Effector memory CD8-positive, alpha-beta T cell (primary cell): ENCODE measurements at regions not wholly inside any gene's neighbourhood (a gene's known extent, or its start where the extent isn't known, plus 50 kb on each side); places are given as distances from the start of the nearest gene placed in this dataset.
A peak's percentile ranks its signal among the peaks of the same experiment; 100 is the strongest.
"Not testable (repeated sequence)": the region's sequence is repeated elsewhere in the genome, so short reads cannot be mapped to it uniquely, and the experiment has no call there.

Source experiments
- ATAC-seq: fragments of 150-1000 bp; cut with Tn5 transposase; replicated peaks from 2 replicates; pipeline ENCODE4 v1.10.0; 2021; ENCODE audit warnings: mild to moderate bottlenecking, moderate library complexity
- DNase-seq, 3 experiments: peaks; one replicate each; pipeline ENCODE4 v3.0.0; 2021
- H3K27ac Mint-ChIP-seq, 2 donors: one replicate each; pipeline ENCODE4 v1.8.0; 2022; ENCODE audit warnings: mild to moderate bottlenecking in 2 of 2, mixed read lengths in 2 of 2, moderate library complexity in 2 of 2
- H3K27me3 Mint-ChIP-seq, 2 donors: one replicate each; pipeline ENCODE4 v1.8.0; 2022; ENCODE audit warnings: mixed read lengths in 2 of 2
- H3K36me3 Mint-ChIP-seq: one replicate; pipeline ENCODE4 v1.8.0; 2022; ENCODE audit warnings: mild to moderate bottlenecking, moderate library complexity, mixed read lengths; ENCODE audit not compliant: insufficient read depth
- H3K4me1 Mint-ChIP-seq, 2 donors: one replicate each; pipeline ENCODE4 v1.8.0; 2022; ENCODE audit warnings: low read depth in 2 of 2, mixed read lengths in 2 of 2
- H3K4me3 Mint-ChIP-seq, 2 donors: one replicate each; pipeline ENCODE4 v1.8.0; 2022; ENCODE audit warnings: mild to moderate bottlenecking in 2 of 2, mixed read lengths in 2 of 2, moderate library complexity in 2 of 2
- H3K9me3 Mint-ChIP-seq, 2 donors: one replicate each; pipeline ENCODE4 v1.8.0; 2022; ENCODE audit warnings: mixed read lengths in 2 of 2

GRCh38 chr6:144795022-144795421, 509.9 kb downstream of the UTRN start:
- peaks cover 66% of the 10 kb centered on the region for H3K36me3 Mint-ChIP-seq
- peaks cover 0 to 17% of the 10 kb centered on the region in 2 donors for H3K4me1 Mint-ChIP-seq
- H3K9me3 Mint-ChIP-seq, ATAC-seq, H3K27ac Mint-ChIP-seq, H3K4me3 Mint-ChIP-seq, DNase-seq, H3K27me3 Mint-ChIP-seq: not testable (repeated sequence)

- H3K4me1 Mint-ChIP-seq, result peaks cover 0 to 17% of the 10 kb centered on the region in 2 donors
- ATAC-seq (no peak), DNase-seq (no peak)
- H3K36me3 Mint-ChIP-seq, result peaks cover 58% of the 10 kb centered on the region
- no peaks in the 10 kb centered on the region for H3K9me3 Mint-ChIP-seq
- no peaks in the 10 kb centered on the region for H3K27me3 Mint-ChIP-seq
- H3K27ac Mint-ChIP-seq, result peak overlapping the region in 1 of 2 donors; percentile 70
- no peak overlapping the region for H3K4me3 Mint-ChIP-seq
Measured at GRCh38 chr6:144796070-144796469, 510.9 kb downstream of the UTRN start.

- peaks cover 62% of the 10 kb centered on the region for H3K36me3 Mint-ChIP-seq
- peaks cover 0 to 17% of the 10 kb centered on the region in 2 donors for H3K4me1 Mint-ChIP-seq
- H3K27me3 Mint-ChIP-seq, result no peaks in the 10 kb centered on the region
- H3K9me3 Mint-ChIP-seq, result no peaks in the 10 kb centered on the region
- ATAC-seq, result no peak
- H3K27ac Mint-ChIP-seq, result no peak overlapping the region
- H3K4me3 Mint-ChIP-seq, result no peak overlapping the region
- DNase-seq, result no peak
Measured at GRCh38 chr6:144797881-144798589, 512.9 kb downstream of the UTRN start.

- DNase-seq, result no peak
- H3K4me3 Mint-ChIP-seq, result no peak overlapping the region
Measured at GRCh38 chr6:144804246-144804790, 519.2 kb downstream of the UTRN start.

GRCh38 chr6:144805049-144805448, 519.9 kb downstream of the UTRN start:
- no peak overlapping the region for H3K4me3 Mint-ChIP-seq
- H3K27ac Mint-ChIP-seq, result peak overlapping the region; percentile 19 to 51
- no peaks in the 10 kb centered on the region for H3K27me3 Mint-ChIP-seq
- H3K36me3 Mint-ChIP-seq, result peaks cover 40% of the 10 kb centered on the region
- no peaks in the 10 kb centered on the region for H3K9me3 Mint-ChIP-seq
- ATAC-seq (no peak), DNase-seq (no peak)
- peaks cover 9 to 13% of the 10 kb centered on the region in 2 donors for H3K4me1 Mint-ChIP-seq

More at GRCh38 chr6:144804246-144804790, 519.2 kb downstream of the UTRN start:
- ATAC-seq, result no peak
- H3K27me3 Mint-ChIP-seq, result no peaks in the 10 kb centered on the region
- H3K9me3 Mint-ChIP-seq, result no peaks in the 10 kb centered on the region
- peaks cover 7 to 12% of the 10 kb centered on the region in 2 donors for H3K4me1 Mint-ChIP-seq
- H3K27ac Mint-ChIP-seq, result peak overlapping the region; percentile 23 to 42
- H3K36me3 Mint-ChIP-seq, result peaks cover 42% of the 10 kb centered on the region

GRCh38 chr6:144806222-144806621, 521.1 kb downstream of the UTRN start:
- Mint-ChIP-seq H3K4me3 (no peak overlapping the region), H3K9me3 (no peaks in the 10 kb centered on the region), H3K36me3 (peaks cover 42% of the 10 kb centered on the region), H3K4me1 (peaks cover 10 to 13% of the 10 kb centered on the region in 2 donors), H3K27me3 (no peaks in the 10 kb centered on the region), H3K27ac (no peak overlapping the region)
- no peak for ATAC-seq
- no peak for DNase-seq

- Mint-ChIP-seq H3K36me3 (peaks cover 29% of the 10 kb centered on the region), H3K4me3 (no peak overlapping the region), H3K9me3 (no peaks in the 10 kb centered on the region), H3K27me3 (no peaks in the 10 kb centered on the region), H3K4me1 (peaks cover 10 to 16% of the 10 kb centered on the region in 2 donors), H3K27ac (peak overlapping the region; percentile 2 to 32)
- ATAC-seq (no peak), DNase-seq (no peak)
Measured at GRCh38 chr6:144809120-144809519, 524.0 kb downstream of the UTRN start.

- H3K27me3 Mint-ChIP-seq, result no peaks in the 10 kb centered on the region
- H3K36me3 Mint-ChIP-seq, result peaks cover 26% of the 10 kb centered on the region
- H3K4me1 Mint-ChIP-seq, result peaks cover 9 to 16% of the 10 kb centered on the region in 2 donors
- H3K4me3 Mint-ChIP-seq, result no peak overlapping the region
- DNase-seq, result no peak
- peak overlapping the region in 1 of 2 donors; percentile 7 for H3K27ac Mint-ChIP-seq
- no peak for ATAC-seq
- no peaks in the 10 kb centered on the region for H3K9me3 Mint-ChIP-seq
Measured at GRCh38 chr6:144809969-144810368, 524.8 kb downstream of the UTRN start.

GRCh38 chr6:144811140-144811539, 526.0 kb downstream of the UTRN start:
- Mint-ChIP-seq H3K4me1 (peaks cover 3 to 16% of the 10 kb centered on the region in 2 donors), H3K9me3 (no peaks in the 10 kb centered on the region), H3K36me3 (peaks cover 28% of the 10 kb centered on the region), H3K27ac (no peak overlapping the region), H3K27me3 (no peaks in the 10 kb centered on the region), H3K4me3 (no peak overlapping the region)
- ATAC-seq, result no peak
- no peak for DNase-seq

GRCh38 chr6:144816936-144817335, 531.8 kb downstream of the UTRN start:
- peaks cover 12 to 31% of the 10 kb centered on the region in 2 donors for H3K4me1 Mint-ChIP-seq
- H3K9me3 Mint-ChIP-seq, result no peaks in the 10 kb centered on the region
- H3K27me3 Mint-ChIP-seq, result no peaks in the 10 kb centered on the region
- DNase-seq, result no peak
- H3K27ac Mint-ChIP-seq, result no peak overlapping the region
- H3K36me3 Mint-ChIP-seq, result peaks cover 38% of the 10 kb centered on the region
- no peak overlapping the region for H3K4me3 Mint-ChIP-seq
- no peak for ATAC-seq

- Mint-ChIP-seq H3K36me3 (peaks cover 52% of the 10 kb centered on the region), H3K9me3 (no peaks in the 10 kb centered on the region), H3K27me3 (no peaks in the 10 kb centered on the region), H3K4me3 (peak overlapping the region in 1 of 2 donors; percentile 28), H3K27ac (peak overlapping the region in 1 of 2 donors; percentile 70), H3K4me1 (peaks cover 12 to 27% of the 10 kb centered on the region in 2 donors)
- ATAC-seq (peak; percentile 61), DNase-seq (no peak)
Measured at GRCh38 chr6:144820270-144820669, 535.1 kb downstream of the UTRN start.

GRCh38 chr6:144823131-144823530, 538.0 kb downstream of the UTRN start:
- no peak for DNase-seq
- no peak for ATAC-seq
- no peaks in the 10 kb centered on the region for H3K9me3 Mint-ChIP-seq
- H3K36me3 Mint-ChIP-seq, result peaks cover 60% of the 10 kb centered on the region
- no peak overlapping the region for H3K4me3 Mint-ChIP-seq
- H3K4me1 Mint-ChIP-seq, result peaks cover 10 to 26% of the 10 kb centered on the region in 2 donors
- peak overlapping the region in 1 of 2 donors; percentile 45 for H3K27ac Mint-ChIP-seq
- H3K27me3 Mint-ChIP-seq, result no peaks in the 10 kb centered on the region

GRCh38 chr6:144824018-144824417, 538.9 kb downstream of the UTRN start:
- peaks cover 61% of the 10 kb centered on the region for H3K36me3 Mint-ChIP-seq
- H3K9me3 Mint-ChIP-seq, result no peaks in the 10 kb centered on the region
- no peak overlapping the region for H3K4me3 Mint-ChIP-seq
- ATAC-seq (no peak), DNase-seq (no peak)
- H3K27me3 Mint-ChIP-seq, result no peaks in the 10 kb centered on the region
- peak overlapping the region in 1 of 2 donors; percentile 1 for H3K27ac Mint-ChIP-seq
- H3K4me1 Mint-ChIP-seq, result peaks cover 8 to 17% of the 10 kb centered on the region in 2 donors

- Mint-ChIP-seq H3K36me3 (peaks cover 67% of the 10 kb centered on the region), H3K27ac (no peak overlapping the region), H3K4me3 (no peak overlapping the region), H3K27me3 (no peaks in the 10 kb centered on the region), H3K9me3 (no peaks in the 10 kb centered on the region), H3K4me1 (no peaks in the 10 kb centered on the region)
- ATAC-seq, result no peak
- no peak for DNase-seq
Measured at GRCh38 chr6:144834426-144835038, 549.4 kb downstream of the UTRN start.
